Mucosa of rectum (tissue), 2 donors: ENCODE measurements at regions not wholly inside any gene's neighbourhood (a gene's known extent, or its start where the extent isn't known, plus 50 kb on each side); places are given as distances from the start of the nearest gene placed in this dataset.

ENCODE experiments used
- H3K27ac ChIP-seq, 2 donors: one replicate each; pipeline ENCODE4 v1.7.0; 2013; ENCODE audit warnings: inconsistent platforms in 2 of 2, low read depth in 2 of 2, low read length in 2 of 2
- H3K27me3 ChIP-seq, 2 donors: one replicate each; pipeline ENCODE4 v1.7.0; 2013; ENCODE audit warnings: low read length in 2 of 2; ENCODE audit not compliant: control insufficient read depth in 2 of 2, insufficient read depth in 2 of 2
- H3K36me3 ChIP-seq, 2 donors: one replicate each; pipeline ENCODE4 v1.7.0; 2013; ENCODE audit warnings: low read length in 2 of 2; ENCODE audit not compliant: control insufficient read depth in 2 of 2, insufficient read depth in 2 of 2
- H3K4me1 ChIP-seq, 2 donors: one replicate each; pipeline ENCODE4 v1.7.0; 2013; ENCODE audit warnings: low read length in 2 of 2, mild to moderate bottlenecking in 1 of 2; ENCODE audit not compliant: control insufficient read depth in 2 of 2, insufficient read depth in 2 of 2
- H3K4me3 ChIP-seq, 2 donors: one replicate each; pipeline ENCODE4 v1.7.0; 2013; ENCODE audit warnings: low read length in 2 of 2
- H3K9ac ChIP-seq, 2 donors: one replicate each; pipeline ENCODE4 v1.7.0; 2013; ENCODE audit warnings: low read length in 2 of 2, low read depth in 1 of 2, mild to moderate bottlenecking in 1 of 2
- H3K9me3 ChIP-seq, 2 donors: one replicate each; pipeline ENCODE4 v1.7.0; 2013; ENCODE audit warnings: low read length in 2 of 2; ENCODE audit not compliant: control insufficient read depth in 2 of 2
- donor health status: healthy.
- donor health status: Normal muscosa, but diverticular disease.

DNA sequence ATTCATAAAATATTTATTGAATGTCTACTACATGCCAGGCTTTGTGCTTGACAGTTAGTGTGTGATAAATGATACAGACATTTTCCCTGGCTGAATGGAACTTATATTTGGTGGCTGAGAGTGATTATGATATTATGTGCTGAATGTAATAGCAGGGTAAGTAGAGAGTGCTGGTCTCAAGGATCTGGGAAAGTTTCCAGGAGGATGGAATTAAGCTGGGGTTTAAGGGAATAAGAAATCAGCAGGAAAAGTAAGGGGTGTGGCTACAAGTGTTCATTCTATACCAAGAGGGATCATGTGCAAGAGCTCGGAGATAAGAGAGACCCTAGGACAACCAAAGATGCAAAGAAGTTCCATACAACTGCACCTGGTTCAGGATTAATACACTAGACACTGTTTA lies 500.1 kb upstream of the CFAP20DC start:
- no peak overlapping the region for H3K4me3 ChIP-seq
- H3K9me3 ChIP-seq, result no peaks in the 10 kb centered on the region
- H3K36me3 ChIP-seq, result no peaks in the 10 kb centered on the region
- no peaks in the 10 kb centered on the region for H3K4me1 ChIP-seq
- no peak overlapping the region for H3K27ac ChIP-seq
- H3K27me3 ChIP-seq, result no peaks in the 10 kb centered on the region
- H3K9ac ChIP-seq, result no peak overlapping the region

DNA sequence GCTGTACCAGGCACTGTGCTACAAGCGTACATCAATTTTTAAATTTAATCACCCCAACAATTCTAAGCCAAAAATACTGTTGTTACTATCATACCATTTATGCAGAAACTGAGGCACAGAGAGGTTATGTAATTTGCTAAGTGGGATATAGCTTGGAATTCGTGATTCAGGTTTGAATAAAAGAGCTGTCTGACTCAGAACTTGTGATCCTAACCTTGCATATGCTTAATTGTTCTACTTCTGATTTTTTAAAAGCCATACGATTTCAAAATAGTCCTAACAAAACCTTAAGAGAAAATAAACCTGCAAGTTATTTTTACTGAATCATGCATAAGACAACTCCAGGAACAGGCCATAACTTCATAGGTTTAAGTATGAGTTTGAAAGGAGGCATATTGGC lies 498.0 kb upstream of the CFAP20DC start:
- Histone ChIP-seq H3K27me3 (no peaks in the 10 kb centered on the region), H3K9me3 (no peaks in the 10 kb centered on the region), H3K4me1 (no peaks in the 10 kb centered on the region)

GRCh38 chr3:59546522-59546921 lies 496.7 kb upstream of the CFAP20DC start:
- Histone ChIP-seq H3K9me3 (no peaks in the 10 kb centered on the region), H3K27me3 (no peaks in the 10 kb centered on the region), H3K27ac (no peak overlapping the region), H3K9ac (no peak overlapping the region), H3K36me3 (no peaks in the 10 kb centered on the region), H3K4me3 (no peak overlapping the region), H3K4me1 (no peaks in the 10 kb centered on the region)

More for the DNA sequence above, 498.0 kb upstream of the CFAP20DC start:
- Histone ChIP-seq H3K9ac (no peak overlapping the region), H3K27ac (no peak overlapping the region), H3K36me3 (no peaks in the 10 kb centered on the region), H3K4me3 (no peak overlapping the region)

- Histone ChIP-seq H3K27ac (no peak overlapping the region), H3K9me3 (no peaks in the 10 kb centered on the region), H3K36me3 (no peaks in the 10 kb centered on the region), H3K4me3 (no peak overlapping the region), H3K4me1 (no peaks in the 10 kb centered on the region), H3K27me3 (no peaks in the 10 kb centered on the region), H3K9ac (no peak overlapping the region)
Measured at GRCh38 chr3:59545374-59545773, 495.5 kb upstream of the CFAP20DC start.

- Histone ChIP-seq H3K9me3 (no peaks in the 10 kb centered on the region), H3K36me3 (no peaks in the 10 kb centered on the region), H3K4me1 (no peaks in the 10 kb centered on the region), H3K27me3 (no peaks in the 10 kb centered on the region), H3K4me3 (no peak overlapping the region), H3K27ac (no peak overlapping the region), H3K9ac (no peak overlapping the region)
Measured at GRCh38 chr3:59542276-59542675, 492.5 kb upstream of the CFAP20DC start.

GRCh38 chr3:59540696-59541095 lies 490.9 kb upstream of the CFAP20DC start:
- Histone ChIP-seq H3K9me3 (no peaks in the 10 kb centered on the region), H3K27me3 (no peaks in the 10 kb centered on the region), H3K4me1 (no peaks in the 10 kb centered on the region), H3K27ac (no peak overlapping the region), H3K36me3 (no peaks in the 10 kb centered on the region), H3K4me3 (no peak overlapping the region), H3K9ac (no peak overlapping the region)

GRCh38 chr3:59540241-59540640 lies 490.4 kb upstream of the CFAP20DC start:
- H3K4me3 ChIP-seq, result no peak overlapping the region

GRCh38 chr3:59538753-59539432 lies 489.1 kb upstream of the CFAP20DC start:
- Histone ChIP-seq H3K9ac (no peak overlapping the region), H3K4me1 (no peaks in the 10 kb centered on the region), H3K27ac (no peak overlapping the region), H3K27me3 (no peaks in the 10 kb centered on the region), H3K36me3 (no peaks in the 10 kb centered on the region), H3K9me3 (no peaks in the 10 kb centered on the region), H3K4me3 (no peak overlapping the region)

More at GRCh38 chr3:59540241-59540640, 490.4 kb upstream of the CFAP20DC start:
- H3K36me3 ChIP-seq, result no peaks in the 10 kb centered on the region
- H3K27me3 ChIP-seq, result no peaks in the 10 kb centered on the region
- no peak overlapping the region for H3K9ac ChIP-seq
- H3K27ac ChIP-seq, result no peak overlapping the region
- H3K9me3 ChIP-seq, result no peaks in the 10 kb centered on the region
- no peaks in the 10 kb centered on the region for H3K4me1 ChIP-seq

DNA sequence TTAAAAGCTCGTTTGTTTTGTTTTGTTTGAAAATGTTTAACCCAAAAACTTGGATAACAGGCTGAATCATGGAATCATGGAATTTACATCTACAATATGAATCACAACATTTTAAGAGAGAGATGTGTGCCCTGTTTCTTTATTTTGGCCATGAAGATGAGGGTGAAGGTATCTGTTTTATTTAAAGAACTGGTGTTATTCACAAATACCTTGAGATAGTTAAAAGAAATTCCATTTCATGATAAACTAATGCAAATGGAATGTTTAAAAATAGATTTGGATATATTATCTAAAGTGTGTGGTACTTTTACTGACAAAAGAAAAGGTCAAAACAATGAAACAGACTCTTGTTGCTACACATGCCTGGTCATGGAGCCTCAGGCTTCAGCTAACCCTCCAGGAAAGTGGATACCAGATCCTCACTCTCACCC lies 486.0 kb upstream of the CFAP20DC start:
- H3K36me3 ChIP-seq, result no peaks in the 10 kb centered on the region
- H3K27me3 ChIP-seq, result no peaks in the 10 kb centered on the region
- no peaks in the 10 kb centered on the region for H3K4me1 ChIP-seq
- H3K9ac ChIP-seq, result no peak overlapping the region
- no peak overlapping the region for H3K27ac ChIP-seq
- H3K9me3 ChIP-seq, result no peaks in the 10 kb centered on the region
- no peak overlapping the region for H3K4me3 ChIP-seq

GRCh38 chr3:59531994-59532393 lies 482.2 kb upstream of the CFAP20DC start:
- Histone ChIP-seq H3K4me1 (no peaks in the 10 kb centered on the region), H3K9ac (no peak overlapping the region), H3K27ac (no peak overlapping the region), H3K9me3 (no peaks in the 10 kb centered on the region), H3K36me3 (no peaks in the 10 kb centered on the region), H3K27me3 (no peaks in the 10 kb centered on the region), H3K4me3 (no peak overlapping the region)
